SJCRH30 (cell line): ENCODE measurements at regions not wholly inside any gene's neighbourhood (a gene's known extent, or its start where the extent isn't known, plus 50 kb on each side); places are given as distances from the start of the nearest gene placed in this dataset.
A peak's percentile ranks its signal among the peaks of the same experiment; 100 is the strongest.

Experiments
- DNase-seq, 2 experiments: peaks; one replicate each; pipeline ENCODE4 v3.0.0-alpha.2; 2015 to 2020
- H3K27ac ChIP-seq: fragments of 250-450 bp; sonication (Bioruptor Pico); 2 replicates; pipeline ENCODE4 v1.5.1; 2020; ENCODE audit warnings: mild to moderate bottlenecking, moderate library complexity
- H3K27me3 ChIP-seq: fragments of 250-450 bp; sonication (Bioruptor Pico); 2 replicates; pipeline ENCODE4 v1.5.1; 2020; ENCODE audit warnings: mild to moderate bottlenecking, moderate library complexity
- H3K36me3 ChIP-seq: fragments of 250-450 bp; sonication (Bioruptor Pico); 2 replicates; pipeline ENCODE4 v1.5.1; 2020; ENCODE audit warnings: mild to moderate bottlenecking, moderate library complexity
- H3K4me1 ChIP-seq: fragments of 250-450 bp; sonication (Bioruptor Pico); 2 replicates; pipeline ENCODE4 v1.5.1; 2020; ENCODE audit warnings: mild to moderate bottlenecking, moderate library complexity
- H3K4me3 ChIP-seq: fragments of 250-450 bp; sonication (Bioruptor Pico); 2 replicates; pipeline ENCODE4 v1.5.1; 2020; ENCODE audit warnings: mild to moderate bottlenecking, moderate library complexity
- H3K9me3 ChIP-seq: fragments of 250-450 bp; sonication (Bioruptor Pico); replicated peaks from 2 replicates; pipeline ENCODE4 v1.5.1; 2020; ENCODE audit warnings: mild to moderate bottlenecking, moderate library complexity

DNA sequence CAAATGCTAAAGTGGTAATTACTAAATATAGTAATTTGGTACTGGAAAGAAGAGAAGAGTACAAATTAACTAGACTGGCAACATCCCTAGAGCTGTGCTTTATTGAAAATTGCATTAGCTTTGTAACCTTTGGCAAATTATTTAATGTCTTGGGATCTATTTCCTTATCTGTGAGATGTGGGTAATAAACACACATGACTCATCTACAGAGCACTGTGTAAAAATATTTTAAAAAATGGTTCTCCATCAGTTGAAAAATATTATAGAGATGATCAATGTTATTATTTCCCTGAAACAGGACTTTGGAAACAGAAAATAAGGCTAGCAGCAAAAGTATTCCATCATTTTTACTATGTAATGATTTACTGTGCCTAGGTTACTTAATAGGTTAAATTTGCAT, 1698.8 kb upstream of the CDH9 start:
- H3K4me3 ChIP-seq = no peak overlapping the region
- no peak for DNase-seq
- H3K27me3 ChIP-seq = no peaks in the 10 kb centered on the region
- no peaks in the 10 kb centered on the region for H3K36me3 ChIP-seq
- no peaks in the 10 kb centered on the region for H3K9me3 ChIP-seq
- H3K4me1 ChIP-seq = no peaks in the 10 kb centered on the region
- H3K27ac ChIP-seq = no peak overlapping the region

DNA sequence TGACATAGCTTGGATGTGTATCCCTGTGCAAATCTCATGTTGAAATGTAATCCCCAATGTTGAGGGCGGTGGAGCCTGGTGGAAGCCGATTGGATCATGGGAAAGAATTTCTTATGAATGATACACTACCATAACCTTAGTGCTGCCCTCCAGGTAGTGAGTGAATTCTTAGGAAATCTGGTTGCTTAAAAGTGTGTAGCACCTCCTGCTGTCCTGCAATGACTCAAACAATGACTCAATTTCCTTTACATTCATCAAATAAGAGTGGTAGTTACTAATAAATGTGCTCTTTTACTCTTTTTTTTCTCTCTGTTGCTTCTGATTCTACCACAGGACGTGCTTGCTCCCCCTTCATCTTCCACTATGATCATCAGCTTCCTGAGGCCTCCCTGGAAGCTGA, 1696.0 kb upstream of the CDH9 start:
- DNase-seq = no peak
- no peak overlapping the region for H3K4me3 ChIP-seq
- H3K36me3 ChIP-seq = no peaks in the 10 kb centered on the region

DNA sequence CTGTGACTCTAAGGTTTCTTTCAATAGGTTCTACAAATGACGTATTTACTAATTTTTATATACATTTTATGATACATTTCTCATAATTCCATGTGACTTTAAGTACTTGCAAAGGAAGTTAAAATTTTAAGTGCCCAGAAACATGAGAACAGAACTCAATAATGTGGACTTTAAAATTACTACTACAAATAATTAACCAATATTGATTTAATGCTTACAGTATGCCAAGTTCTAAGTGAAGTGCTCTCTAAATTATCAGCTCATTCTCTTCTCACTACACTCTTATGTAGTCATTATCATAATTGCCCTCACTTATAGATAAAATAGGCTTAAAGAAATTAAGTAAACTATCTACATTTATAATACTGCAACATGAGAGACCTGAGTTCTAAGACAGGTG, 1690.7 kb upstream of the CDH9 start:
- Histone ChIP-seq H3K27ac (no peak overlapping the region), H3K4me1 (no peaks in the 10 kb centered on the region), H3K36me3 (no peaks in the 10 kb centered on the region), H3K9me3 (no peaks in the 10 kb centered on the region), H3K4me3 (no peak overlapping the region), H3K27me3 (no peaks in the 10 kb centered on the region)
- no peak for DNase-seq

More for the DNA sequence above, 1696.0 kb upstream of the CDH9 start:
- Histone ChIP-seq H3K27ac (no peak overlapping the region), H3K27me3 (no peaks in the 10 kb centered on the region), H3K4me1 (no peaks in the 10 kb centered on the region), H3K9me3 (no peaks in the 10 kb centered on the region)

DNA sequence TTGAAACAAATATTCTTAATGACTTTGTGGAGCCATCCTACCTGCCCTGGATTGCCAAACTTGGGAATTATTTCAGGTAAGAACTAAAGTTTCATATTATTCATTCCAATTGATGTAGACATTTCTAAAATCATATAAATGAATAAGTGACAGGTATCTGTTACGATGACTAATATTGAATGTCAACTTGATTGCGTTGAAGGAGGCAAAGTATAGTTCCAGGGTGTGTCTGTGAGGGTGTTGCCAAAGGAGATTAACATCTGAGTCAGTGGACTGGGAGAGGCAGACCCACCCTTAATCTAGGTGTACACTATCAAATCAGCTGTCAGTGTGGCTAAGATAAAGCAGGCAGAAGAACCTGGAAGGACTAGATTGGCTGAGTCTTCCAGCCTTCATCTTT, 1688.4 kb upstream of the CDH9 start:
- Histone ChIP-seq H3K9me3 (no peaks in the 10 kb centered on the region), H3K4me1 (no peaks in the 10 kb centered on the region), H3K36me3 (no peaks in the 10 kb centered on the region), H3K27me3 (no peaks in the 10 kb centered on the region), H3K4me3 (no peak overlapping the region), H3K27ac (no peak overlapping the region)
- no peak for DNase-seq

DNA sequence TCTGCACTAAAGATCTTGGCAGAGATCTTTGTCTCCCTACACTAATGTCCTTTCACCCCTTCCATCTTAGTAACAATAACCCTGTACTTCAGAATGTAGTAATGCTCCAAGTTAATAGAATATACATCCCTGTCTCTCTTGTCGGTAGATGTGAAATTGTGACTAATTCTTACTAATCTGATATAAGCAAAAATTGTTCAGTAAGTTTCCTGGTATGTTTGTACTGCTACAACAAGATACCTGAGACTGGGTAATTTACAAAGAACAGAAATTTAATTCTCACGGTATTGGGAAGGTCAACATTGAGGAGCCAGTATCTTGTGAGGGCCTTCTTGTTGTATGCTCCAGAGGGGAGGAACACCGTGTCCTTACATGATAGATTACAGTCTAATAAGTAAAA, 1686.6 kb upstream of the CDH9 start:
- H3K9me3 ChIP-seq = no peaks in the 10 kb centered on the region
- no peaks in the 10 kb centered on the region for H3K27me3 ChIP-seq
- no peak overlapping the region for H3K27ac ChIP-seq
- H3K4me3 ChIP-seq = no peak overlapping the region
- H3K4me1 ChIP-seq = no peaks in the 10 kb centered on the region
- DNase-seq = no peak
- no peaks in the 10 kb centered on the region for H3K36me3 ChIP-seq

DNA sequence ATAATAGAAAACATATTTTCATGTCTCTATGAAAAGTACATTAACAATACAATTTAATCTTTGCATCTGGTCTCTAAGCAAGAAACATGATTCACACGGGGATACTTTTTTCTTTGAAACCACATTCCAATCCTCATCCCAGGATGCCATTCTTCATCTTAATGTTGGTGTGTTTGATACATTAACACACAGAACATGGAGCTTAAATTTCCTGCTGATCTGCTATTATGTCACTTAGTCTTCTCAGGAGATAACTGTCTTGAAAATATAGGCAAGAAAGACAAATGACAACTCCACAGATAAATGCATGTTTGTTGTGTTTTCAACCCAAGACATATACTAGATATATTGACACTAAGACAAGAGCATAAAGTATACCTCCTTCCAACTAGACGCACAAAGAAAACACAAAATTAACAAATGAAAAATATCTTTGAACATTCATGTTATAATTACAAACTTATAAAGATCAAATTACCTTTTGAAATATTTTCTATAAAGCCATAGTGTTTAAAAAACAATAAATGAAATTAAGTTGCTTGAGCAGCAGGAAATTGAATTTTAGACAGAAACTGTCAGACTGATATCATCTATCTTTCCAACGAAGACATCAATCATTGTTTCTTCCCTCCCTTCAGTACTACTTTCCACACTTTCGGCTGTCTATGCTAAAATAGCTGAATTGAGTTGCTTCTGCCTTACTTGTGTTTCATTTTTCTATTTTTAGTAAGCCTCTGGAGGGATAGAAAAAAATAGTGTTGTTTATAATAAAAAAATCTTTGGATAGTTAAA, 1676.7 kb upstream of the CDH9 start:
- Histone ChIP-seq H3K9me3 (no peaks in the 10 kb centered on the region), H3K27ac (no peak overlapping the region), H3K27me3 (no peaks in the 10 kb centered on the region), H3K4me1 (no peaks in the 10 kb centered on the region), H3K4me3 (no peak overlapping the region), H3K36me3 (no peaks in the 10 kb centered on the region)
- DNase-seq = no peak

DNA sequence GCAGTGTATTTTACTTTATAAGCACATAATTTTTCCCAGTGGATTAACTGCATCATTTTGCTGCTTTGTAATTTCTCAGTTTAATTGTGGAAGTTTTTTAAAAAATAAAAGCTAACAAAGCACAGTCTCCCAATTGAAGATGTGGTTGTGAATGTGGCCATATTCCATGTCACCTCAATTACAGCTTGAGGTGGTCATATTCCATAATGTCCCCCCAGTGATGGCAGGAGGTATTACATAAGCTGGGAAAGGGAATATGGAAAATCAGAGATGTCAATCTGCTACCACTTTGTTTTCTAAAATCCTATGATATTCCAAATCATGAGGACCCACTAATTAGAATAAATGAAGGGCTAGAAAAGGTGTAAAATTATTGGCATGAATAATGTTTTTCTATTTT, 1672.0 kb upstream of the CDH9 start:
- no peak overlapping the region for H3K4me3 ChIP-seq
- no peaks in the 10 kb centered on the region for H3K36me3 ChIP-seq
- no peak overlapping the region for H3K27ac ChIP-seq
- H3K9me3 ChIP-seq = no peaks in the 10 kb centered on the region
- no peaks in the 10 kb centered on the region for H3K4me1 ChIP-seq
- DNase-seq = peak in 1 of 2 experiments; percentile 3
- no peaks in the 10 kb centered on the region for H3K27me3 ChIP-seq

DNA sequence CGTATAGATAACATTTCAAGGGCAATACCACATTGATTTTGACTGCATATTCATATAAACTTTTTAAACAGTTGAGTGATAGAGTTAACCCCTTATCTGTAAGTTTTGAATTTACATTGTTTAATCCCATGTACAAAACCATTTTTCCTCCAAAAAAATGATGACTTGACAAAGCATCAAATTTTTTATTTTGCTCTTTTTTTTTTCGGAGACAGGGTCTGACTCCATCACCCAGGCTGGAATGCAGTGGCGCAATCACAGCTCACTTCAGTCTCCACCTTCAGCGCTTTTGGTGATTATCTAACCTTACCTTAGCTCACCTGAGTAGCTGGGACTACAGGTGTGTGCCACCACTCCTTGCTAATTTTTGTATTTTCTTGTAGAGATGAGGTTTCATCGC, 1670.1 kb upstream of the CDH9 start:
- H3K27ac ChIP-seq = no peak overlapping the region
- no peaks in the 10 kb centered on the region for H3K36me3 ChIP-seq
- no peaks in the 10 kb centered on the region for H3K27me3 ChIP-seq
- no peak for DNase-seq
- no peaks in the 10 kb centered on the region for H3K4me1 ChIP-seq
- no peak overlapping the region for H3K4me3 ChIP-seq
- no peaks in the 10 kb centered on the region for H3K9me3 ChIP-seq

DNA sequence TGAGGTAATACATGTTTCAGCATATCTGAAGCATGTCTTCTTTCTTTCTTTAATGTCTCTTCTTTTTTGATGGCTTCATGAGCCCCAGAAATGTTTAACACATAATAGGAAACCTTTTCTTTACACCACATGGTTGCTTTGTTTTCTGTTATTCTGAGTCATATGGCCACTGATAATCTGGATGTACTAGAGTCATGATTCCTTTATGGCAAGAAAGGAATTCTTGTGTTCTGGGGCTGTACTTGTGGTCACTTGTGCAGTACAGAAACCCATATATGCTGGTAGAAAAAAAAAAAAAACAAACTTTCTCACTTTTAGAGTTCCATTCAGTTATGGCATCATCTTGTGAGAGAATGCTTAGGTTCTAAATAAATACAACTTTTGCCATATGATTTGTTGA, 1669.3 kb upstream of the CDH9 start:
- DNase-seq = no peak
- no peaks in the 10 kb centered on the region for H3K9me3 ChIP-seq
- H3K27me3 ChIP-seq = no peaks in the 10 kb centered on the region
- no peak overlapping the region for H3K27ac ChIP-seq
- H3K4me3 ChIP-seq = no peak overlapping the region
- no peaks in the 10 kb centered on the region for H3K4me1 ChIP-seq
- no peaks in the 10 kb centered on the region for H3K36me3 ChIP-seq

DNA sequence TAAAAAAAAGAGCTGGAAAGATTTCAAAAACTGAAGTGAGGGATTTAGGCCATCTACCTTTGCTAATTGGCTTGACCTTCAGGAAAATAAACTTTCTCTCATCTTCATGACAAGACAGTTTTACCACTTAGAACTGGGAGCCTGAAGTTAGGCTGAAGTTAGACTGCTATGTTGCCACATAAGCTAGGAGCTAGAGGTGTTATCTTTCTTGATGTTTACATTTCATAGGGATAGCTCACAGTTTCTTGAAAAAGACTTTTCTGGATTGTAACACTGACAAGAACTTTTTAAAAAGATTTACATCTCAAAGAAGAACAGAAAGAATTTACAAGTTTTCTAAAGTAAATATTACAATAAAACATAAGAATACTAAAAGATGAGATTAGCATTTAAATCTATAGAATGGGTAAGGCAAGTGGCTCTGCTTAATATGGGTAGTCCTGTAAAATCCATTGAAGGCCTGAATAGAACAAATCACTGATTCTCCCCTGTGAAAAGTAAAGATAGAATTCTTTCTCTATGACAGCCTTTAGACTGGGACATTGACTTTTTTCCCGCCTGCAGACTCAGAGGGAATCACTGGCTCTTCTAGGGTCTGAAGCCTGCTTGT, 1665.4 kb upstream of the CDH9 start:
- no peaks in the 10 kb centered on the region for H3K9me3 ChIP-seq
- no peak overlapping the region for H3K27ac ChIP-seq

DNA sequence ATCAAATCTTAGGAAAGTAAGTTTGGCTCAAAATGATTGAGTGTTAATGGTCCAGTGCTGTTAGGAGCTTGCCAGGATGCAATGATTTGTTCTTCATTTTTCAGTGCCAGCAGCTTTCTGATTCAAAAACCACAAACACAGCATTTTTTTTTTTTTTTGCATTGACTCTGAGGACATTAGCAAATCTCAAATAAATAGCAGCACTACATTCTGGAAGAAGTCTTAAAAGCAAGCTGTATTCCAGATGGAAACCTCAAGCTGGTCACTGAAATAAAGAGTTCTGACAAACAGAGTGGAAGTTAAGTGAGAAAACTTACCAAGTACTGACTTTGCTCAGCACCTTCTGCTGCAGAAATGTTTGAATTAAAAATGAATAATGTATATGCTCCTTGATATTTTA, 1653.1 kb upstream of the CDH9 start:
- H3K4me3 ChIP-seq = no peak overlapping the region
- no peaks in the 10 kb centered on the region for H3K27me3 ChIP-seq
- no peak for DNase-seq
- H3K27ac ChIP-seq = no peak overlapping the region
- no peaks in the 10 kb centered on the region for H3K4me1 ChIP-seq
- H3K9me3 ChIP-seq = no peaks in the 10 kb centered on the region
- H3K36me3 ChIP-seq = no peaks in the 10 kb centered on the region

More for the DNA sequence above, 1665.4 kb upstream of the CDH9 start:
- Histone ChIP-seq H3K4me1 (no peaks in the 10 kb centered on the region), H3K4me3 (no peak overlapping the region), H3K36me3 (no peaks in the 10 kb centered on the region), H3K27me3 (no peaks in the 10 kb centered on the region)
- no peak for DNase-seq

DNA sequence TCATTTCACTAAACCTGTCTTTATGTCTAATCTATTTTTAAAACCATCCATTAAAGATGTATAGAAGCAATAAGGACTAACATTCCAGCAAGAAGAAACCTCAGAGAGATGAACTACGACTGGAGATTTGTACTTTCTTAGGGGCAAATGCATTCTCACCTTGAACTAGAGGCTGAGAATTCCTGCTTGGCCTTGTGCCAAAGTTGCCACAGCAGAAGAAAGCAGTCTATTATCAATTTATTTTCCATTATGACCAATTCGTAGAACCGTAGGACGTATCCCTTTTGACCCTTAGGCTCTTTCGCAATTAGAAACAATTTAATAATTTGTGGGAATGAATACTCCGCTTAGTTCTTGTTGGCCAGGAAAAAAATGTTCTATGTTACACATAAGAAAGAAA, 1647.4 kb upstream of the CDH9 start:
- DNase-seq = no peak
- Histone ChIP-seq H3K27ac (no peak overlapping the region), H3K4me3 (no peak overlapping the region), H3K9me3 (no peaks in the 10 kb centered on the region), H3K4me1 (no peaks in the 10 kb centered on the region), H3K36me3 (no peaks in the 10 kb centered on the region), H3K27me3 (no peaks in the 10 kb centered on the region)

DNA sequence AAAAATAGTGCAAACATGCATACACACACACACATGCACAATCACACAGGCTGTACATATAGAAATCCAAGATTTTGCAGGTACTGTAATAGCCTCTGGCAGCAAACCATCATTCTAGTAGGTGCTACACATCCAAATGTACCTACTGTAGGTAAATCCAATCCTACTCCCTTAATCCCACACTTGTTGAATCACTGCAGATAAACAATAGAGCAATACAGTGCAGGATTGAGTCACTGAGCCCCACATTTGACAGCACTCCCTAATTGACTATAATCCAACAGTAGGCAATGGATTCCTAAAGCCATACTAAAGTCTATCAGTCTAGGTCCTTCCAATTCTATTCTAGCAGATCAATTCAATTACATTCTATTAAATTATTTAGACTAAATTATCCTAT, 1640.5 kb upstream of the CDH9 start:
- Histone ChIP-seq H3K36me3 (no peaks in the 10 kb centered on the region), H3K4me1 (no peaks in the 10 kb centered on the region), H3K27ac (no peak overlapping the region), H3K27me3 (no peaks in the 10 kb centered on the region), H3K4me3 (no peak overlapping the region), H3K9me3 (no peaks in the 10 kb centered on the region)
- no peak for DNase-seq

DNA sequence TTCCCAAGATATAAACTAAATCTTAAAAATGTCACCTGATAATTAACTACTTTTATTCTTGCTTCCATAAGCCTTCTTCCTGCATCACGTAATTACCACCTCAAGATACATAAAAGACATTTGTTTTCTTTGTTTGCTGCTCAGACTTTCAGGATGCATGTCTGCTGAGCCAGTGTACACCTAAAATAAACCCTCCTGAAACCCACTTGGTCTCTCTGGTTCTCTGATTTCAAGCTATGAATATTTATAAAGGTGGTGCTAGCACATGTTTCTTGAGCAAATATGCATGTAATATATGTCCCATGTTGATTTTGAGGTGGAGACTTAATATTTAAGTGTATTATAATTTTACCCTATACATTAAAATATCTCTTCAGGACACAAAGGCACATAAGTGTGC, 1627.7 kb upstream of the CDH9 start:
- H3K27me3 ChIP-seq = no peaks in the 10 kb centered on the region
- no peak for DNase-seq
- no peaks in the 10 kb centered on the region for H3K4me1 ChIP-seq
- H3K27ac ChIP-seq = no peak overlapping the region
- no peaks in the 10 kb centered on the region for H3K9me3 ChIP-seq
- no peak overlapping the region for H3K4me3 ChIP-seq
- H3K36me3 ChIP-seq = no peaks in the 10 kb centered on the region

DNA sequence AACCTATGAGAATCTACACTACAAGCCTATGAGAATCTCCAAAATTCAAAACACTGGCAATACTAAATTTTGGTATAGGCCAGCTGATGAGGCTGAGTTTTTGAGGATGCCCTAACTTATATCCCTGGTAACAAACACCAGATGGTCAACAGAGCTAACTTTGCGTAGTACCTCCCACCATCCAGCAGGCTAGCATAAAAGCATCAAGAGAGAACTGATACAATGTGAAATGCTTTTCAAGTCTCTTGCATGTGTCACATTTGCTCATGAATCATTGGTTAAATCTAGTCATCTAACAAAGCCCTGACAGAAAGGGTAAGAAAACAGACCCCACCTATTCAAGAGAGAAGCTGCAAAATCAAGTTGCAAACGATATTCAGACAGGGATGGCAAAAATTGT, 1609.7 kb upstream of the CDH9 start:
- DNase-seq = peak in 1 of 2 experiments; percentile 2
- Histone ChIP-seq H3K27me3 (no peaks in the 10 kb centered on the region), H3K36me3 (no peaks in the 10 kb centered on the region), H3K9me3 (no peaks in the 10 kb centered on the region), H3K4me1 (no peaks in the 10 kb centered on the region), H3K27ac (no peak overlapping the region), H3K4me3 (no peak overlapping the region)

DNA sequence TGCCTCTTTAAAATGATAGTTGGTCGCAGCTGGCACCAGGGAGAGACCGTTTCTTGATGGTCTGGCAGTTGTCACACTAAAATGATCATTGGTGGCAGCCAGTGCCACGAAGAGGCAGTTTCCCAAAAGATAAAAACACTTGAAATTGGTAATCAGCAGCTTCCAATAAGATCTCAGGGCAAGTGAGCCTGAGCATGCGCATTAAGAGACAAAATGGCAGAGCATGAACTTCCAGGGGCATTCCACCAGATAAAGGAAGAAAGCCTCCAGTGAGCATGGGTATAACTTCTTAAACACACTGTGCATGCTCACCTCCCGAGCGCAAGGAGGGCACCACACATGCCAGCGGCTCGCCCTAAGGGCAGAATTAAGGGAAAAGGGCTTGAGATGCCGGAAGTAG, 1594.2 kb upstream of the CDH9 start:
- Histone ChIP-seq H3K27ac (no peak overlapping the region), H3K4me3 (no peak overlapping the region), H3K4me1 (no peaks in the 10 kb centered on the region), H3K27me3 (no peaks in the 10 kb centered on the region), H3K36me3 (no peaks in the 10 kb centered on the region), H3K9me3 (no peaks in the 10 kb centered on the region)
- no peak for DNase-seq
